ENCODE measurements at regions not wholly inside any gene's neighbourhood (a gene's known extent, or its start where the extent isn't known, plus 50 kb on each side); places are given as distances from the start of the nearest gene placed in this dataset.
"Not testable (repeated sequence)": the region's sequence is repeated elsewhere in the genome, so short reads cannot be mapped to it uniquely, and the experiment has no call there.

DNA sequence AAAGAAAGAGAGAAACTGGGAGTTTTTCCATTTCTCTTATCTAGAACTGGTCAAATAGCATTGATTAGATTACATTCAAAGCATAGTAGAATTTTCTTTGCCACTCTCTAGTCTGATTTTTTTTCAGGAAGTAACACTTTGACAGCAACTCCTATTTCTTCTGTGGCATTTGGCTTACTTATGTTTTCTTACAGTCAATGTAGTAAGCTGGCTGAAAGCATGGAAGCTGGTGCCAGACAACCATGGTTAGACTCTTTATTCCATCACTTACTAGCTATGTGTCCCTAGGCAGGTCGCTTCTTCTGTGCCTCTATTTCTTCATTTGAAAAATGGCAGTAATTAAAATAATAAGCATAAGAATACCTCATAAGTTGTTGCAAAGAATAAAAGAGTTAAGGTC lies 54.2 kb upstream of the OPRM1 start:
- no peak for DNase-seq

DNA sequence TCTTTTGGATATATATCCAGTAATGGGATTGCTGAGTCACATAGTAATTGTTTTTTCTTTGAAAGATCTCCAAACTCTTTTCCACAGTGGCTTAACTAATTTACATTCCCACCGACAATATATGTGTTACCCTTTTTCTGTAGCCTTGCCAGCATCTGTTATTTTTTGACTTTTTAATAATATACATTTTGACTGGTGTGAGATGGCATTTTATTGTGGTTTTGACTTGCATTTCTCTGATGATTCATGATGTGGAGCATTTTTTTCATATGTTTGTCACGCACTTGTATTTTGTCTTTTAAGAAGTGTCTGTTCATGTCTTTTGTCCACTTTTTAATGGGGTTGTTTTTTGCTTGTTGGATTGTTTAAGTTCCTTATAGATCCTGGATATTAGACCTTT lies 58.9 kb upstream of the OPRM1 start:
- DNase-seq, result no peak

GRCh38 chr6:153978911-153979548 lies 60.0 kb upstream of the OPRM1 start:
- DNase-seq, result not testable (repeated sequence)

- DNase-seq, result no peak
Observed at GRCh38 chr6:153976921-153977693, 61.9 kb upstream of the OPRM1 start.

GRCh38 chr6:153966001-153966400 lies 73.0 kb upstream of the OPRM1 start:
- no peak for DNase-seq

DNA sequence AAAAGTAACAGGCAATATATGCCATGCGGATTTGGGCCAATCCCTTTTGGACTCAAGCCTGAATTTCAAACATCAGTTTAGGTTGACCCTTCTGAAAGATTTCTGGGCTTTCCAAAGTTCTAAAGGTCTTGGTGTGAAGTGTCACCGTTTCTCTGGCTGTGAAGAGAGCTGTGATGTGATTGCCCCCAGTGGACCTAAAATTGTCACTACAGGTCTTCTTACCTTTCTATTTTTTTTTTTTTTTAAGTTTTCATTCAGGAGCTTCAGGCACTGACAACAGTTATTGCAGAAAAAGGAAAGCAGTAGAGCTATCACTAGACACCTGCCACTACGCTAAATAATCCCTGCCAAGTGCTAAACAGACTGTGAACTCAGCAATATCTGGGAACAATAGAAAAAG lies 75.7 kb upstream of the OPRM1 start:
- DNase-seq, result no peak

DNA sequence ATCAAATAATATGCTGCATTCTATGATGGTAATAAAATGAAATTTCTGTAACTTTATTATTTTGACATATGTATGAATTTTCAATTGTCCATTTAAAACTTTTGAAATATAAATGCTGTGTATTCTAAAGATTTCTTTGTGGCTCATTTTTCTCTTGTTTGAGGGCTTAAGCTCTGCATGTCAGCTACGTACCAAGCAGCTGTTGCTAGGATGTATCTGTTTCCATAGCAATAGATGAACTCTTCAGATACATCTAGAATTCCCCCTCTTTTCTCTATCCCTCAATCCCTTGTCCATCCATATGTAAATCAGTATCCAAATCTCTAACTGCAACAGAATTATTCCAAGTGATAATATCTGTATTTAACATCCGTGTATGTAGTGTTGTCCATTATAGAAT lies 76.5 kb upstream of the OPRM1 start:
- no peak for DNase-seq

GRCh38 chr6:153960741-153961140 lies 78.3 kb upstream of the OPRM1 start:
- DNase-seq, result no peak

DNA sequence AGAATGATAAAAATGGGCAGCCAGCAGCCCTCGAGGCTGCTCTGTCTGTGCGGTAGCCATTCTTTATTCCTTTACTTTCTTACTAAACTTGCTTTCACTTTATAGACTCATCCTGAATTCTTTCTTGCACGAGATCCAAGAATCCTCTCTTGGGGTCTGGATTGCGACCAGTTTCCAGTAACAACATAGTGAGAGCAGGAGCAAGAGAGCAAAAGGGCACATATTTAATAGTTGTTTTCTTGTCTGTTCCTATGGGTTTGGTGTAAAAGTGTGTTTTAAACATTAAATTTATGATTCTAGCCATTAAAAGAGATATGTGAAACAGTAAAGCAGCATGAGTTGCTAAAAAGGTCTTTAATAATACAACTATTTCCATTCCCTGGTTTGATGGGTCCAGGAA lies 78.8 kb upstream of the OPRM1 start:
- no peak for DNase-seq

DNA sequence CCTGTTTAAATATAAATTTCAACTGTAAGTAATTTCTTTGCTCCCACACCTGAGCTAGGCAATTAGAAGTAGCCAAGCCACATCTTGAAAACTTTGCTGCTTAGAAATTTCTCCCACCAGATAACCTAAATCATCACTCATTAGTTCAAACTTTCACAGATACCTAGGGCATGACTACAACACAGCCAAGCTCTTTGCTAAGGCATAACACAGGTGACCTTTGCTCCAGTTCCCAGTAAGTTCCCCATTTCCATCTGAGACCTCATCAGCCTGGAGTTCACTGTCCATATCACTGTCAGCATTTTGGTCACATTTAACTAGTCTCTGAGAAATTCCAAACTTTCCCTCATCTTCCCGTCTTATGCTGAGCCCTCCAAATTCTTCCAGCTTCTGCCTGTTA lies 79.8 kb upstream of the OPRM1 start:
- no peak for DNase-seq

GRCh38 chr6:153958860-153959259 lies 80.2 kb upstream of the OPRM1 start:
- DNase-seq, result no peak

- no peak for DNase-seq
Observed at GRCh38 chr6:153957394-153957793, 81.6 kb upstream of the OPRM1 start.

GRCh38 chr6:153956808-153957207 lies 82.2 kb upstream of the OPRM1 start:
- DNase-seq, result no peak

GRCh38 chr6:153949616-153950015 lies 89.4 kb upstream of the OPRM1 start:
- no peak for DNase-seq

GRCh38 chr6:153947808-153948447 lies 91.1 kb upstream of the OPRM1 start:
- DNase-seq, result no peak

GRCh38 chr6:153944201-153944600 lies 94.8 kb upstream of the OPRM1 start:
- no peak for DNase-seq

- DNase-seq, result no peak
Observed at GRCh38 chr6:153942361-153942760, 96.7 kb upstream of the OPRM1 start.

DNA sequence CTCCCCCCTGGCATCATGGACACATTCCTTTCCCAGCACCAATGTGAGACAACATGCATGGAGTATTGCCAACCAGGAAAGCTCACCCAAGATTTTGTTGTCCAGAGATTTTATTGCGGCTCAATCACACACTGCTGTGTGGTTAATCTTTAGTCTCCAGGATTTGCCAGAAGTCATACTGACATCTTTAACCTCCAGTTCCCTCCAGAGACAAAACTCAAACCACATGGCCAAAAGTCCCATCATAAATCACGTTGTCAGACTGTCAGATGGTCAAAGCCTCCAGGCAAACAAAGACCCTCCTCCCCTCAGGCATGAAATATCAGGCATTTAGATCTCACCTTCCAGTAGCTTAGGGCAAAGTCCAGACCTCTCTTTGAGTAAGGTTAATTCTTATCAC lies 97.3 kb upstream of the OPRM1 start:
- no peak for DNase-seq

- no peak for DNase-seq
Observed at GRCh38 chr6:153938876-153939275, 100.2 kb upstream of the OPRM1 start.

DNA sequence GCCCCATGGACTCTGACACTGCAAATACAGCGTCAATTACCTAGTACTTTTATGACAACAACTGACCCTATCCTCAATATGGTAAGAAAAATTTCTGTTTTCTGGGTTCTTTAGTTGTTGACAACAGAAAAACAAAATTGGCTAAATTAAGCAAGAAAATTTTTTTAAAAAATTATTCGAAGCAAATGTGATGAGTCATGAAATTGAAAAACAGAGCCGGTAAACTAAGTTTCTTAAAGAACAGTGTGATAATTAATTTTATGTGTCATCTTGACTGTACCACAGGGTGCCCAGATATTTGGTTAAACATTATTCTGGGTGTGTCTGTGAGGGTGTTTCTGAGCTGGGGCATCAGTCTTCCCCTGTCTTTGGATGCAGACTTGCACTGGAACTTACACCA lies 107.6 kb upstream of the OPRM1 start:
- no peak for DNase-seq

GRCh38 chr6:153927867-153928266 lies 111.2 kb upstream of the OPRM1 start:
- DNase-seq, result no peak

DNA sequence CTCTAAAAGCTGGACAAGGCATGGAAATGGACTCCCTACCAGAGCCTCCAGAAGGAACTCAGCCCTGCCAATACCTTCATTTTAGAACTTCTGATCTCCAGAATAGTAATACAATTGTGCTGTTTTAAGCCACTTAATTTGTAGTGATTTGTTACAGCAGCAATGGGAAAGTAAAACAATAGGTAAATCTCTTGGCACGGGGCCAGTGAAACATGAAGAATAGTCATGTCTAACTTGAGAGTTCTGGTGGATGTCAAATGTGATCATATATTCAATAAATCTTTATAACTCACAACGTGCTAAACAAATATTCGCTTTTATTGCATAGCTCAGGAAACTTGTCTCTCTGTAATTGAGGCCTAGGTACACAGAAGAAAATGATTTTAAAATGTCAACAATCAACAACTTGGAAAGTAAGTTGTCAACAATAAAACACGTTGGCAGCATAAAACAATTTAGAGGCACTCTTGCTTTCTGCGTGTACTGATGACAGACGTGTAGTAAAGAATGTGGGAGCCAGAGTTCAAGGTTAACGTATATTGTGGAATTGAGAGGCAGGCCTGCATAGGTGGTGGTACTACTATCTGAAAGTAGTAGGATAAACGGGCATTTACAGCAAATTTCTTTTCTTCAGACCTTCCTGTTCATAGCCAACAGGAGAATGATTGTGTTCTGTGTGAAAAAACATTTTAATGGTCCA lies 140.5 kb upstream of the OPRM1 start:
- no peak for DNase-seq

DNA sequence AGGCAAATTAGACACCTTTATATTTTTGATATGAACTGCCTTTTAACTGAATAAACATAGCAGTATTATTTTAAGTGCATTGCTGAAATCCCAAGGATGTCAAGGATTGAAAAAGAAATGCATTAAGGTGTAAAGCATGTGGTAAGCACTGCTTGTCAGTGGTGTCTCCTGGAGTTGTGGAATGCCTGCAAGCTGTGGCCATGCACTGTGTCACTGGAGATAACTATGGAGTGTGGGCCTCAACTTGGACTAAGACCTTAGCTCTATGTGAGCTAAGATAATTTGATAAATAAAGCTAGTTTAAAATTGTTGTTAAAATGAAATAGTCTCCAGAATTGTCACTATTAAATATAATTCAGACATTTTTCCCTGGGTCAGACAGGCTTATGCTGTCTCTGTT lies 156.6 kb upstream of the OPRM1 start:
- DNase-seq, result no peak

- DNase-seq, result no peak
Observed at GRCh38 chr6:153873541-153873940, 165.5 kb upstream of the OPRM1 start.

Measured in stimulated activated CD8-positive, alpha-beta memory T cell treated with anti-CD3 and anti-CD28 coated beads, Interleukin-4, amount 100 ng/mL, for 48 hours (primary cell).